T-helper 2 cell (primary cell): ENCODE measurements at regions not wholly inside any gene's neighbourhood (a gene's known extent, or its start where the extent isn't known, plus 50 kb on each side); places are given as distances from the start of the nearest gene placed in this dataset.

Source experiments
- DNase-seq, 5 experiments: peaks; one replicate each; pipeline versions ENCODE4 v3.0.0 to v3.0.0-alpha.2; 2012 to 2022

GRCh38 chr10:44857363-44858016 is 53.6 kb upstream of the TMEM72 start:
- peak in 3 of 5 experiments; percentile 27 to 41 (median 36) for DNase-seq

DNA sequence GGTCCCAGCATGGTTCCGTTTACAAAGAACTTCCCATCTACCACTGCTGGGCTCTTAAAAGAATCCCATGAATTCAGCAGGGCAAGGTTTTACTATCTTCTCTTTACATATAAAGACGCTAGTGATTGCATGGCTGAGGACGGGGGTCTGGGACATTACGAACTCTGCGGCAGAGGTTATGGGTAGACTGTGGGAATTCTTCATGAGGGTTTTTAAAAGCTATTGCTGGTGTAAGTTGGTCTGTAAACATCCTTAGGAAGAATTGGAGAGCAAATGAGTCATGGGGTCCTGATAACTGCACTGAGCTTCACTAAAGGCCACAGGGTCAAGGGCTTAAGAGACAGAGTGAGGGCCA is 53.1 kb upstream of the TMEM72 start:
- no peak for DNase-seq

DNA sequence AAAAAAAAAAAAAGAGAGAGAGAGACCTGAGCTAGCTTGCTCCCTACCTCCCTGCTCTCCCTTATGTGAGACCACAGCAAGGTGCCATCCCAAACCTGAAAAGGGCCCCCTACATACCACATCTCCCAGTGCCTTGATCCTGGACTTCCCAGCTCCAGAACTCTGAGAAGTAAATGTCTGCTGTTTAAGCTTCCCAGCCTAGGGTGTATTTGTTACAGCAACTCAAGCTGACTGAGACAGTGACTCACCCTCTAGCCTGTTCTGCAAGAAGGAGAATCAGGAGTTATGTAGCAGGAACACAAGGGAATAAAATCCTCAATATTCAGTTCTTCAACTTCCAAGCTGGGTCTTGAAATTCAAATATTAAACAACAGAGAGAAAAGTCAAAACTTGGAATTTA is 52.1 kb upstream of the TMEM72 start:
- DNase-seq, result no peak

GRCh38 chr10:44859546-44860285 is 51.4 kb upstream of the TMEM72 start:
- DNase-seq, result no peak

- DNase-seq, result no peak
Observed at GRCh38 chr10:44860811-44861736, 50.1 kb upstream of the TMEM72 start.
